HepG2 (cell line): ENCODE measurements at regions not wholly inside any gene's neighbourhood (a gene's known extent, or its start where the extent isn't known, plus 50 kb on each side); places are given as distances from the start of the nearest gene placed in this dataset.

Source experiments
- ATAC-seq: fragments of 200-7000 bp; cut with Tn5 transposase; 3 replicates; pipeline ENCODE4 v1.9.1; 2020; ENCODE audit warnings: mild to moderate bottlenecking, moderate library complexity
- BruUV-seq: library from RNA; stranded (reverse); fragments of 400-500 nt; replicated peaks from 2 replicates; lab custom pipeline; 2021; lab: Mats Ljungman, UMichigan
- CTCF ChIA-PET: fragments of 300-600 bp; formaldehyde crosslinking; extraction: SDS; loops from one replicate; lab custom pipeline; 2021; ENCODE audit warnings: low total read pairs, inconsistent platforms, low intra/inter-chr PET ratio; lab: Yijun Ruan, JAX
- POLR2A ChIA-PET: fragments of 350-600 bp; sonication (Branson Sonifier 250); formaldehyde crosslinking; loops from one replicate; lab custom pipeline; 2020; ENCODE audit warnings: antibody characterized with exemption, inconsistent platforms; lab: Yijun Ruan, JAX
- DNase-seq: peaks from one replicate; pipeline ENCODE4 v3.0.0-alpha.2; 2015; ENCODE audit warnings: low spot score
- FAIRE-seq: peaks from 3 replicates; lab custom pipeline; 2011; peaks lifted over from hg19 to GRCh38; lab: Jason Lieb, UNC
- H2AFZ ChIP-seq: one replicate; pipeline ENCODE4 v1.6.1; 2011; ENCODE audit warnings: low read length, inconsistent platforms
- H3K27ac ChIP-seq: fragments of 300-600 bp; 3 replicates; pipeline ENCODE4 v1.8.0; 2011; ENCODE audit warnings: mixed run types, mild to moderate bottlenecking, mixed read lengths, low read length, inconsistent platforms; ENCODE audit not compliant: insufficient read depth; ENCODE audit errors: extremely low read length
- H3K27me3 ChIP-seq, 2 experiments: fragments of 200-600 bp in 1 of 2; 2 replicates in 1 of 2; 3 replicates in 1 of 2; pipeline versions ENCODE4 v1.6.0 to v1.8.0; 2011; ENCODE audit warnings: low read length in 2 of 2, mild to moderate bottlenecking in 2 of 2, moderate library complexity in 2 of 2, inconsistent platforms in 1 of 2; ENCODE audit not compliant: insufficient read depth in 2 of 2, control insufficient read depth in 1 of 2
- H3K36me3 ChIP-seq, 2 experiments: fragments of 200-600 bp in 1 of 2; replicated peaks in 1 of 2; 2 replicates in 1 of 2; 3 replicates in 1 of 2; pipeline versions ENCODE4 v1.5.1 to v1.8.0; 2011; ENCODE audit warnings: low read length in 2 of 2, inconsistent platforms in 1 of 2; ENCODE audit not compliant: insufficient read depth in 2 of 2, control insufficient read depth in 1 of 2
- H3K4me1 ChIP-seq: 2 replicates; pipeline ENCODE4 v1.5.1; 2012; ENCODE audit warnings: low read length, inconsistent platforms; ENCODE audit not compliant: insufficient read depth
- H3K4me2 ChIP-seq: 2 replicates; pipeline ENCODE4 v1.6.0; 2011; ENCODE audit warnings: low read depth, low read length, inconsistent platforms
- H3K4me3 ChIP-seq, 3 experiments: fragments of 200-600 bp in 1 of 3; sonication (generic), shearing (Covaris generic) in 1 of 3; replicated peaks in 1 of 3; 2 replicates each; pipeline ENCODE4 v1.5.1; 2011 to 2016; ENCODE audit warnings: low read length in 3 of 3, inconsistent platforms in 2 of 3, low read depth in 2 of 3, mild to moderate bottlenecking in 2 of 3, control low read depth in 1 of 3, mixed read lengths in 1 of 3; ENCODE audit not compliant: insufficient read depth in 1 of 3
- H3K79me2 ChIP-seq: one replicate; pipeline ENCODE4 v1.6.1; 2011; ENCODE audit warnings: low read length, inconsistent platforms; ENCODE audit not compliant: insufficient read depth
- H3K9ac ChIP-seq: 2 replicates; pipeline ENCODE4 v1.6.0; 2011; ENCODE audit warnings: mild to moderate bottlenecking, low read depth, low read length, inconsistent platforms; ENCODE audit not compliant: insufficient read depth
- H3K9me3 ChIP-seq: 2 replicates; pipeline ENCODE4 v1.5.1; 2012; ENCODE audit warnings: mild to moderate bottlenecking, low read length
- H4K20me1 ChIP-seq: 2 replicates; pipeline ENCODE4 v1.6.0; 2011; ENCODE audit warnings: inconsistent platforms, mild to moderate bottlenecking, low read length, moderate library complexity; ENCODE audit not compliant: insufficient read depth
- GFI1 ChIP-seq: sonication (generic); formaldehyde crosslinking; IDR thresholded peaks from 2 replicates; pipeline ENCODE4 v1.5.0; 2020; ENCODE audit warnings: missing genetic modification reagents, mild to moderate bottlenecking, borderline replicate concordance
- MAFG ChIP-seq: sonication (generic); formaldehyde crosslinking; IDR thresholded peaks from 2 replicates; pipeline ENCODE4 v1.5.1; 2020; ENCODE audit warnings: mild to moderate bottlenecking, missing genetic modification reagents
- ZBTB43 ChIP-seq: sonication (generic); formaldehyde crosslinking; conservative IDR thresholded peaks from 2 replicates; pipeline ENCODE4 v1.4.0; 2020; ENCODE audit warnings: missing genetic modification reagents
- ZNF280B ChIP-seq: sonication (generic); formaldehyde crosslinking; IDR thresholded peaks from 2 replicates; pipeline ENCODE4 v1.5.0; 2020; ENCODE audit warnings: missing genetic modification reagents, mild to moderate bottlenecking, borderline replicate concordance
- WGBS: methylation state at CpG from one replicate; pipeline ENCODE4 v1.1.6; 2017; ENCODE audit warnings: low lambda C conversion rate; 5-methylcytosine and 5-hydroxymethylcytosine counted together
- in situ Hi-C: cut with HindIII; loops from 2 replicates; pipeline ENCODE4 v1.10.0; 2017; ENCODE audit warnings: low pct_unique_long_range_greater_than_20kb; ENCODE audit not compliant: extremely low pct_ligation_motif_present
- intact Hi-C: fragments of 100-400 bp; cut with micrococcal nuclease; formaldehyde crosslinking; loops from one replicate; pipeline ENCODE4 v1.10.0; 2022; ENCODE audit not compliant: unreplicated experiment

GRCh38 chr4:137463377-137464003 is 68.8 kb downstream of the PCDH18 start (continued):
- TF ChIP-seq ZBTB43 (no peak), MAFG (CRISPR knock-in tag) (no peak)

- ATAC-seq (no peak), FAIRE-seq (no peak), DNase-seq (no peak)
- POLR2A ChIA-PET, result no interaction called here
- no peaks in the 10 kb centered on the region for H3K36me3 ChIP-seq
- no peak overlapping the region for H2AFZ ChIP-seq
- no peaks in the 10 kb centered on the region for H3K9me3 ChIP-seq
- no TSS peak for BruUV-seq
- TF ChIP-seq ZNF280B (CRISPR knock-in tag) (no peak), GFI1 (CRISPR knock-in tag) (no peak)
- TF ChIP-seq, all 625 proteins: peak for 0
- CTCF ChIA-PET, result no interaction called here
- intact Hi-C loops (no loop called here), in situ Hi-C loops (no loop called here)
- Histone ChIP-seq H4K20me1 (no peaks in the 10 kb centered on the region), H3K4me1 (no peaks in the 10 kb centered on the region), H3K4me2 (no peak overlapping the region), H3K27ac (no peak overlapping the region), H3K79me2 (no peaks in the 10 kb centered on the region), H3K9ac (no peak overlapping the region), H3K4me3 (no peak overlapping the region), H3K27me3 (no peaks in the 10 kb centered on the region)
- WGBS, result 1% methylated on average over 5 of the region's 5 CpGs
These were observed 76.5 kb downstream of the PCDH18 start for GRCh38 chr4:137455647-137456321.
